Esophagus squamous epithelium (tissue), 4 donors: ENCODE measurements at regions not wholly inside any gene's neighbourhood (a gene's known extent, or its start where the extent isn't known, plus 50 kb on each side); places are given as distances from the start of the nearest gene placed in this dataset.

Experiments
- POLR2A ChIP-seq, 4 donors: fragments of 450-650 bp; IDR thresholded peaks; one replicate each; pipeline ENCODE4 v1.6.1; 2017; ENCODE audit warnings: antibody characterized with exemption in 4 of 4, mild to moderate bottlenecking in 4 of 4, moderate library complexity in 3 of 4
- TF ChIP-seq, protein P1 (sequence below), 6 experiments: fragments of 450-650 bp in 4 of 6; fragments of 200-600 bp in 2 of 6; sonication (generic) in 2 of 6; IDR thresholded peaks; one replicate each; pipeline ENCODE4 v1.5.1; 2016 to 2019; ENCODE audit warnings: antibody characterized with exemption in 6 of 6, mild to moderate bottlenecking in 4 of 6, moderate library complexity in 4 of 6

DNA sequence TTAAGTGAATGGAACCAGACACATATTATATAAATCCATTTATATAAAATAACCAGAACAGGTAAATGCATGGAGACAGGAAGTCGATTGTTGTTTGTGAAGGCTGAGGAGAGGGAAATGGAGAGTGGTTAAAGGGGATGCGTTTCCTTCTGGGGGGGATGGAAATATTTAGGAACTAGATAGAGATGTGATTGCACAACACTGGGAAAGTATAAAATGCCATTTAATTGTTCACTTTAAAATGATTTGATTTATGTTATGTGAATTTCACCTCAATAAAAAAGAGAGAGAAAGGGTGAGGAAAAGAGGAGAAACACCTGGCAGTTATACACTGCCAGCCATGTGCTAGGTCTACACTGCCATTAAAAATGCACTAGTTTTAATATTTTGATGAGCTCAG is 312.6 kb downstream of the CD83 start:
- TF ChIP-seq, protein P1, sequence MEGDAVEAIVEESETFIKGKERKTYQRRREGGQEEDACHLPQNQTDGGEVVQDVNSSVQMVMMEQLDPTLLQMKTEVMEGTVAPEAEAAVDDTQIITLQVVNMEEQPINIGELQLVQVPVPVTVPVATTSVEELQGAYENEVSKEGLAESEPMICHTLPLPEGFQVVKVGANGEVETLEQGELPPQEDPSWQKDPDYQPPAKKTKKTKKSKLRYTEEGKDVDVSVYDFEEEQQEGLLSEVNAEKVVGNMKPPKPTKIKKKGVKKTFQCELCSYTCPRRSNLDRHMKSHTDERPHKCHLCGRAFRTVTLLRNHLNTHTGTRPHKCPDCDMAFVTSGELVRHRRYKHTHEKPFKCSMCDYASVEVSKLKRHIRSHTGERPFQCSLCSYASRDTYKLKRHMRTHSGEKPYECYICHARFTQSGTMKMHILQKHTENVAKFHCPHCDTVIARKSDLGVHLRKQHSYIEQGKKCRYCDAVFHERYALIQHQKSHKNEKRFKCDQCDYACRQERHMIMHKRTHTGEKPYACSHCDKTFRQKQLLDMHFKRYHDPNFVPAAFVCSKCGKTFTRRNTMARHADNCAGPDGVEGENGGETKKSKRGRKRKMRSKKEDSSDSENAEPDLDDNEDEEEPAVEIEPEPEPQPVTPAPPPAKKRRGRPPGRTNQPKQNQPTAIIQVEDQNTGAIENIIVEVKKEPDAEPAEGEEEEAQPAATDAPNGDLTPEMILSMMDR (IDR thresholded peaks at IDR 0.05): no peak
- no peak for TF ChIP-seq POLR2A (IDR thresholded peaks at IDR 0.05)
